Activated CD8-positive, alpha-beta memory T cell treated with anti-CD3 and anti-CD28 coated beads, Interleukin-2, amount 10 ng/mL, durations not matched to agents 7 days and 5 days (primary cell): ENCODE measurements at regions not wholly inside any gene's neighbourhood (a gene's known extent, or its start where the extent isn't known, plus 50 kb on each side); places are given as distances from the start of the nearest gene placed in this dataset.

Source experiments
- ATAC-seq: fragments of 150-1000 bp; cut with Tn5 transposase; one replicate; pipeline ENCODE4 v1.10.0; 2021; ENCODE audit warnings: moderate library complexity
- CTCF ChIA-PET: fragments of 350-600 bp; sonication (Branson Sonifier 250); formaldehyde crosslinking; loops from one replicate; lab custom pipeline; 2021; ENCODE audit warnings: antibody characterized with exemption; lab: Charles Lee
- DNase-seq: peaks from one replicate; pipeline ENCODE4 v3.0.0-alpha.2; 2020
- H3K27ac Mint-ChIP-seq: one replicate; pipeline ENCODE4 v1.8.0; 2021; ENCODE audit warnings: mild to moderate bottlenecking, mixed read lengths
- H3K27me3 Mint-ChIP-seq: one replicate; pipeline ENCODE4 v1.8.0; 2021; ENCODE audit warnings: mixed read lengths
- H3K36me3 Mint-ChIP-seq: one replicate; pipeline ENCODE4 v1.8.0; 2021; ENCODE audit warnings: mild to moderate bottlenecking, mixed read lengths
- H3K4me1 Mint-ChIP-seq: one replicate; pipeline ENCODE4 v1.8.0; 2021; ENCODE audit warnings: mixed read lengths
- H3K4me3 Mint-ChIP-seq: one replicate; pipeline ENCODE4 v1.8.0; 2021; ENCODE audit warnings: mild to moderate bottlenecking, moderate library complexity, mixed read lengths
- H3K9me3 Mint-ChIP-seq: one replicate; pipeline ENCODE4 v1.8.0; 2022; ENCODE audit warnings: low read depth, mixed read lengths

- no peaks in the 10 kb centered on the region for H3K4me1 Mint-ChIP-seq
- H3K27ac Mint-ChIP-seq, result no peak overlapping the region
- H3K4me3 Mint-ChIP-seq, result no peak overlapping the region
- no peak for DNase-seq
- ATAC-seq, result no peak
- H3K9me3 Mint-ChIP-seq, result peaks cover 6% of the 10 kb centered on the region
- H3K27me3 Mint-ChIP-seq, result no peaks in the 10 kb centered on the region
- CTCF ChIA-PET, result no interaction called here
- H3K36me3 Mint-ChIP-seq, result no peaks in the 10 kb centered on the region
Measured at GRCh38 chr10:2459713-2460112, 607.6 kb upstream of the PFKP start.

GRCh38 chr10:2456834-2457233, 610.5 kb upstream of the PFKP start:
- no peak for ATAC-seq
- H3K36me3 Mint-ChIP-seq, result no peaks in the 10 kb centered on the region
- H3K27ac Mint-ChIP-seq, result no peak overlapping the region
- no peaks in the 10 kb centered on the region for H3K27me3 Mint-ChIP-seq
- DNase-seq, result no peak
- H3K4me3 Mint-ChIP-seq, result no peak overlapping the region
- H3K4me1 Mint-ChIP-seq, result no peaks in the 10 kb centered on the region
- peaks cover 6% of the 10 kb centered on the region for H3K9me3 Mint-ChIP-seq
- CTCF ChIA-PET, result no interaction called here

- CTCF ChIA-PET, result no interaction called here
- no peak for ATAC-seq
Measured at GRCh38 chr10:2445370-2445769, 622.0 kb upstream of the PFKP start.

GRCh38 chr10:2439983-2440382, 627.4 kb upstream of the PFKP start:
- H3K4me1 Mint-ChIP-seq, result no peaks in the 10 kb centered on the region
- H3K9me3 Mint-ChIP-seq, result no peaks in the 10 kb centered on the region
- no peak overlapping the region for H3K4me3 Mint-ChIP-seq
- no peaks in the 10 kb centered on the region for H3K27me3 Mint-ChIP-seq
- ATAC-seq (no peak), DNase-seq (no peak)
- H3K36me3 Mint-ChIP-seq, result no peaks in the 10 kb centered on the region
- CTCF ChIA-PET, result no interaction called here
- H3K27ac Mint-ChIP-seq, result no peak overlapping the region

More at GRCh38 chr10:2445370-2445769, 622.0 kb upstream of the PFKP start:
- no peaks in the 10 kb centered on the region for H3K4me1 Mint-ChIP-seq
- H3K27me3 Mint-ChIP-seq, result no peaks in the 10 kb centered on the region
- no peaks in the 10 kb centered on the region for H3K36me3 Mint-ChIP-seq
- no peak for DNase-seq
- H3K4me3 Mint-ChIP-seq, result no peak overlapping the region
- no peak overlapping the region for H3K27ac Mint-ChIP-seq
- no peaks in the 10 kb centered on the region for H3K9me3 Mint-ChIP-seq

GRCh38 chr10:2439000-2439399, 628.3 kb upstream of the PFKP start:
- no peak for ATAC-seq
- H3K27me3 Mint-ChIP-seq, result no peaks in the 10 kb centered on the region
- no peaks in the 10 kb centered on the region for H3K9me3 Mint-ChIP-seq
- no peak for DNase-seq
- CTCF ChIA-PET, result no interaction called here
- H3K4me1 Mint-ChIP-seq, result no peaks in the 10 kb centered on the region
- H3K4me3 Mint-ChIP-seq, result no peak overlapping the region
- no peaks in the 10 kb centered on the region for H3K36me3 Mint-ChIP-seq
- H3K27ac Mint-ChIP-seq, result no peak overlapping the region

- DNase-seq, result no peak
- H3K4me3 Mint-ChIP-seq, result no peak overlapping the region
- H3K27me3 Mint-ChIP-seq, result no peaks in the 10 kb centered on the region
- H3K4me1 Mint-ChIP-seq, result no peaks in the 10 kb centered on the region
- ATAC-seq, result no peak
- H3K9me3 Mint-ChIP-seq, result no peaks in the 10 kb centered on the region
- no peaks in the 10 kb centered on the region for H3K36me3 Mint-ChIP-seq
- CTCF ChIA-PET, result no interaction called here
- no peak overlapping the region for H3K27ac Mint-ChIP-seq
Measured at GRCh38 chr10:2438248-2438939, 629.0 kb upstream of the PFKP start.

GRCh38 chr10:2436933-2437332, 630.4 kb upstream of the PFKP start:
- Mint-ChIP-seq H3K27me3 (no peaks in the 10 kb centered on the region), H3K36me3 (no peaks in the 10 kb centered on the region), H3K9me3 (peaks cover 3% of the 10 kb centered on the region), H3K4me1 (no peaks in the 10 kb centered on the region), H3K27ac (no peak overlapping the region), H3K4me3 (no peak overlapping the region)
- no peak for DNase-seq
- ATAC-seq, result no peak
- CTCF ChIA-PET, result no interaction called here

GRCh38 chr10:2431961-2432360, 635.4 kb upstream of the PFKP start:
- Mint-ChIP-seq H3K4me3 (no peak overlapping the region), H3K4me1 (no peaks in the 10 kb centered on the region), H3K27me3 (no peaks in the 10 kb centered on the region), H3K27ac (no peak overlapping the region), H3K9me3 (peaks cover 3% of the 10 kb centered on the region), H3K36me3 (no peaks in the 10 kb centered on the region)
- CTCF ChIA-PET, result no interaction called here
- no peak for DNase-seq
- ATAC-seq, result no peak

GRCh38 chr10:2427412-2427811, 639.9 kb upstream of the PFKP start:
- CTCF ChIA-PET, result no interaction called here
- H3K36me3 Mint-ChIP-seq, result no peaks in the 10 kb centered on the region
- H3K4me3 Mint-ChIP-seq, result no peak overlapping the region

GRCh38 chr10:2425320-2425719, 642.0 kb upstream of the PFKP start:
- no peak for DNase-seq
- Mint-ChIP-seq H3K4me3 (no peak overlapping the region), H3K4me1 (no peaks in the 10 kb centered on the region)

More at GRCh38 chr10:2427412-2427811, 639.9 kb upstream of the PFKP start:
- peaks cover 3% of the 10 kb centered on the region for H3K9me3 Mint-ChIP-seq
- ATAC-seq (no peak), DNase-seq (no peak)
- no peak overlapping the region for H3K27ac Mint-ChIP-seq
- H3K27me3 Mint-ChIP-seq, result no peaks in the 10 kb centered on the region
- no peaks in the 10 kb centered on the region for H3K4me1 Mint-ChIP-seq

GRCh38 chr10:2414562-2414961, 652.8 kb upstream of the PFKP start:
- H3K27me3 Mint-ChIP-seq, result no peaks in the 10 kb centered on the region
- H3K4me3 Mint-ChIP-seq, result no peak overlapping the region
- CTCF ChIA-PET, result no interaction called here
- peaks cover 10% of the 10 kb centered on the region for H3K9me3 Mint-ChIP-seq
- ATAC-seq, result no peak
- H3K36me3 Mint-ChIP-seq, result no peaks in the 10 kb centered on the region
- no peak overlapping the region for H3K27ac Mint-ChIP-seq
- no peak for DNase-seq
- no peaks in the 10 kb centered on the region for H3K4me1 Mint-ChIP-seq

More at GRCh38 chr10:2425320-2425719, 642.0 kb upstream of the PFKP start:
- no peaks in the 10 kb centered on the region for H3K36me3 Mint-ChIP-seq
- no peaks in the 10 kb centered on the region for H3K9me3 Mint-ChIP-seq
- CTCF ChIA-PET, result no interaction called here
- ATAC-seq, result no peak
- no peaks in the 10 kb centered on the region for H3K27me3 Mint-ChIP-seq
- H3K27ac Mint-ChIP-seq, result no peak overlapping the region

GRCh38 chr10:2414039-2414438, 653.3 kb upstream of the PFKP start:
- Mint-ChIP-seq H3K4me1 (no peaks in the 10 kb centered on the region), H3K9me3 (peaks cover 10% of the 10 kb centered on the region), H3K36me3 (no peaks in the 10 kb centered on the region), H3K27me3 (no peaks in the 10 kb centered on the region), H3K27ac (no peak overlapping the region), H3K4me3 (no peak overlapping the region)
- CTCF ChIA-PET, result no interaction called here
- no peak for DNase-seq
- no peak for ATAC-seq

GRCh38 chr10:2410049-2410448, 657.3 kb upstream of the PFKP start:
- Mint-ChIP-seq H3K4me3 (no peak overlapping the region), H3K36me3 (no peaks in the 10 kb centered on the region), H3K9me3 (peaks cover 11% of the 10 kb centered on the region), H3K27me3 (no peaks in the 10 kb centered on the region), H3K4me1 (no peaks in the 10 kb centered on the region), H3K27ac (no peak overlapping the region)
- DNase-seq (no peak), ATAC-seq (no peak)
- CTCF ChIA-PET, result no interaction called here

- Mint-ChIP-seq H3K4me1 (no peaks in the 10 kb centered on the region), H3K4me3 (no peak overlapping the region), H3K9me3 (peaks cover 2% of the 10 kb centered on the region), H3K27ac (no peak overlapping the region), H3K27me3 (no peaks in the 10 kb centered on the region), H3K36me3 (no peaks in the 10 kb centered on the region)
- ATAC-seq (no peak), DNase-seq (no peak)
- CTCF ChIA-PET, result no interaction called here
Measured at GRCh38 chr10:2401459-2401858, 664.1 kb upstream of the ADARB2 start.

- ATAC-seq (no peak), DNase-seq (no peak)
- Mint-ChIP-seq H3K27ac (no peak overlapping the region), H3K36me3 (no peaks in the 10 kb centered on the region), H3K9me3 (peaks cover 2% of the 10 kb centered on the region), H3K4me1 (no peaks in the 10 kb centered on the region), H3K4me3 (no peak overlapping the region), H3K27me3 (no peaks in the 10 kb centered on the region)
- CTCF ChIA-PET, result no interaction called here
Measured at GRCh38 chr10:2399482-2399881, 662.2 kb upstream of the ADARB2 start.
